ENCODE measurements at regions not wholly inside any gene's neighbourhood (a gene's known extent, or its start where the extent isn't known, plus 50 kb on each side); places are given as distances from the start of the nearest gene placed in this dataset.

GRCh38 chr11:2083411-2083810 is 55.8 kb downstream of the IGF2 start:
- Mint-ChIP-seq H3K36me3 (ENCODE audit: insufficient read depth) (no peaks in the 10 kb centered on the region), H3K4me3 (no peak overlapping the region), H3K4me1 (no peaks in the 10 kb centered on the region), H3K27me3 (peaks cover 40% of the 10 kb centered on the region), H3K9me3 (no peaks in the 10 kb centered on the region), H3K27ac (ENCODE audit: low read depth) (no peak overlapping the region)
- no peak for ATAC-seq (replicated peaks; ENCODE audit: extremely low read depth, poor library complexity, severe bottlenecking)
- DNase-seq (ENCODE audit: low spot score in 2 of 2), result no peak

GRCh38 chr11:2077061-2077802 is 62.0 kb downstream of the IGF2 start:
- Mint-ChIP-seq H3K27ac (ENCODE audit: low read depth) (no peak overlapping the region), H3K27me3 (peaks cover 20% of the 10 kb centered on the region), H3K36me3 (ENCODE audit: insufficient read depth) (no peaks in the 10 kb centered on the region), H3K9me3 (no peaks in the 10 kb centered on the region), H3K4me1 (no peaks in the 10 kb centered on the region), H3K4me3 (no peak overlapping the region)
- DNase-seq (ENCODE audit: low spot score in 2 of 2), result no peak
- peak; percentile 24 for ATAC-seq (replicated peaks; ENCODE audit: extremely low read depth, poor library complexity, severe bottlenecking)

GRCh38 chr11:2076441-2076840 is 62.7 kb downstream of the IGF2 start:
- Mint-ChIP-seq H3K4me1 (no peaks in the 10 kb centered on the region), H3K27ac (ENCODE audit: low read depth) (no peak overlapping the region), H3K36me3 (ENCODE audit: insufficient read depth) (no peaks in the 10 kb centered on the region), H3K4me3 (no peak overlapping the region), H3K9me3 (no peaks in the 10 kb centered on the region), H3K27me3 (peaks cover 20% of the 10 kb centered on the region)
- DNase-seq (ENCODE audit: low spot score in 2 of 2) (no peak), ATAC-seq (replicated peaks; ENCODE audit: extremely low read depth, poor library complexity, severe bottlenecking) (no peak)

GRCh38 chr11:2074266-2074825 is 64.8 kb downstream of the IGF2 start:
- Mint-ChIP-seq H3K36me3 (ENCODE audit: insufficient read depth) (no peaks in the 10 kb centered on the region), H3K9me3 (no peaks in the 10 kb centered on the region), H3K27me3 (peaks cover 20% of the 10 kb centered on the region), H3K27ac (ENCODE audit: low read depth) (no peak overlapping the region), H3K4me1 (no peaks in the 10 kb centered on the region), H3K4me3 (no peak overlapping the region)
- DNase-seq (ENCODE audit: low spot score in 2 of 2) (no peak), ATAC-seq (replicated peaks; ENCODE audit: extremely low read depth, poor library complexity, severe bottlenecking) (no peak)

GRCh38 chr11:2072551-2073261 is 66.5 kb downstream of the IGF2 start:
- H3K27ac Mint-ChIP-seq (ENCODE audit: low read depth), result no peak overlapping the region
- ATAC-seq (replicated peaks; ENCODE audit: extremely low read depth, poor library complexity, severe bottlenecking), result no peak
- DNase-seq (ENCODE audit: low spot score in 2 of 2), result no peak
- no peaks in the 10 kb centered on the region for H3K4me1 Mint-ChIP-seq
- H3K27me3 Mint-ChIP-seq, result peaks cover 20% of the 10 kb centered on the region
- no peaks in the 10 kb centered on the region for H3K36me3 Mint-ChIP-seq (ENCODE audit: insufficient read depth)
- H3K4me3 Mint-ChIP-seq, result no peak overlapping the region
- no peaks in the 10 kb centered on the region for H3K9me3 Mint-ChIP-seq

GRCh38 chr11:2071748-2072385 is 67.3 kb downstream of the IGF2 start:
- Mint-ChIP-seq H3K27me3 (peaks cover 20% of the 10 kb centered on the region), H3K27ac (ENCODE audit: low read depth) (no peak overlapping the region), H3K4me3 (no peak overlapping the region), H3K36me3 (ENCODE audit: insufficient read depth) (no peaks in the 10 kb centered on the region), H3K4me1 (no peaks in the 10 kb centered on the region), H3K9me3 (no peaks in the 10 kb centered on the region)
- DNase-seq (ENCODE audit: low spot score in 2 of 2) (no peak), ATAC-seq (replicated peaks; ENCODE audit: extremely low read depth, poor library complexity, severe bottlenecking) (no peak)
